ENCODE measurements at regions not wholly inside any gene's neighbourhood (a gene's known extent, or its start where the extent isn't known, plus 50 kb on each side); places are given as distances from the start of the nearest gene placed in this dataset.
A peak's percentile ranks its signal among the peaks of the same experiment; 100 is the strongest.
"Not testable (repeated sequence)": the region's sequence is repeated elsewhere in the genome, so short reads cannot be mapped to it uniquely, and the experiment has no call there.

DNA sequence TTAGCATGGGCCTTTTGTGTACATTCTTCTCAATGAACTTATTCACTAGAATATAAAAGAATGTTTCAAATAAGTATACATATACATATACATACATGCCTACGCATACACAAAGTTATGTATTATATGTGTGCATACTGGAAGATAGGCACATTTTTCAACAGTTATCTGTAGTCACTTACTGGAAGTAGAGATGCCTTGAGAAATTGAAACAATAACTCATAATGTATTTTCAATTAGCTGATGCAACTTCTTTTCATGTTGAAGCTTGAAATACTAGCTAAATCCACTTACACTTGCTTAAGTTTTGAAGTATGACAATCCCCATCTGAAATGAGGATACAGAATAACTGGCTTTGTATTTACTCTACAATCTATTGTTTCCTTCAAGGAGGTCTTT, 469.0 kb upstream of the PTGER4 start:
- no peak for DNase-seq

DNA sequence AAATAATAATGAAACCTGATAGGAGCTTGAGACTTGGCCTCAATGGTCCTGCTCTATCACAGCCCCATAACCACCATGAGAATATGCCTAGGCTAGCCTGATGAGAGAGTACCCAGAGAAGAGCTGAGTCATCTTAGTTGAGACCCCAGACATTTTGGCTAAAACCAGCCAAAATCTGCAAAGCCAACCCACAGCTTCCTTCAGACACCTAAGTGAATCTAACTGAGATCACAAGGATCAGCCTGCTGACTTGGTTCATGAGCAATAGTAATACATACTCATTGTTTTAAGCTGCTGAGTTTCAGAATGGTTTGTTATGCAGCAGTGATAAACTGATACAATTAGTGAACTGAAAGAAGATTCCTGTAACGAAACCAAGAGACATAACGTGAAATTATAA, 473.7 kb upstream of the PTGER4 start:
- no peak for DNase-seq

DNA sequence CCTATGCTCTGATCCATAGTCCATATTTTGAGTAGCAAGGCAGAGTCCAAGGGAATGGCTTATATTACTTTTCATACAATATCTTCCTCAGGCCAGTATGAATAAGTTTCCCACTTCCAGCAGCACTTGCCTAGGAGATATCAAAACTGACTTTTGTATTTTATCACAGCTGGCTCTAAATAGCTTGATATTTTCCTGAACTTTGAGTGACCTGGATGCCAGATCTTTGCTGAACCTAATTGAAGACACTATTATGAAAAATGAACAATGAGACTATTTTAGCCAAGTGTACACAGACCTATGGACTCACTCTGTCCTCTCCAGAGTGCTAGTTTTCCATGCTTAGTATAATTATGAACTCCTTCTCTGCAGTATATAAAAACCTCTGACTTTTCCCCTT, 475.6 kb upstream of the PTGER4 start:
- DNase-seq: no peak

DNA sequence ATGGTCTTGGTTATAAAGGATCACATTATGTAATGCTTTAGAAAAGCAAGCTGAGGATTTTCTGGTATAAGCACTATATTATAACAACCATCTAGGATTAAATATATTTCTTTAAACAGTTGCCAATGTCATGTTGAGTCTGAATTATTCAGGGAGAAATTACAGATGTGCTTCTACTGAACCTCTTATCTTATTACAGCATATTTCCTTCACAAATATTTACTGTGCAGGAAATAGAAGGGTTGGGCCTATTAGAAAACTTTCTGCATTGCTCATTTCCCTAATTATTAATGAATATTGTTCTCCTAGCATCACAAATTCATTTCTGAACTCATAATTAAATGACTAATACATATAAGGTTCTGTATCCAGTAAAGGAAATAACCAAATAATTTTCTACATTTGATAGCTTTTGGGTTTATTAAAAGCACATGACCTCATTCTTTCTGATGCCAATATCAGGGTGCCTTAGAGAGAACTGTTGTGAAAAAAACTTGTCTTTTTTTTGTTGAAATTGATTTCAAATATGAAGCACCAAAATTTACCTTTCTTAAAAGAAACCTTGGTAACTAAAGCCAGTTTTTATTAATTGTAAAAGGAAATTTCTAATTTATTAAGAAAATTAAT, 476.8 kb upstream of the PTGER4 start:
- DNase-seq: no peak

DNA sequence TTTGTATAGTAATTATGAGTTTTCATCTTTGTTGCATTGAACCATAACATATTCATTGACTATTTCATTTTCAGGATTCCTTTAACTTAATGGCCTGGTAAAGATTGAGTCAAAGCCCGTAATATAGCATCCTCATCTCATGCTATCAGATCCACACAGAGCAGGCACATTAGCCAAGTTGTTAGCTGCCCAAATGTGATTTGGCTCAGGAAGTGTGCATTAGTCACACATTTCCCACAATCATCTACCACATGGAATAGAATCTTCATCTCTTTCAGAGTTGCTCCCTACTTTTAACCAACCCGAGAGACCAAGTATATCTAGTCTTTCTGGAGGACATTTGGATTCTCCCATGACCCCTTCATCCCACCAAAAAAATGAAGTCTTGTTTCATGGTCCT, 481.0 kb upstream of the PTGER4 start:
- DNase-seq: no peak

DNA sequence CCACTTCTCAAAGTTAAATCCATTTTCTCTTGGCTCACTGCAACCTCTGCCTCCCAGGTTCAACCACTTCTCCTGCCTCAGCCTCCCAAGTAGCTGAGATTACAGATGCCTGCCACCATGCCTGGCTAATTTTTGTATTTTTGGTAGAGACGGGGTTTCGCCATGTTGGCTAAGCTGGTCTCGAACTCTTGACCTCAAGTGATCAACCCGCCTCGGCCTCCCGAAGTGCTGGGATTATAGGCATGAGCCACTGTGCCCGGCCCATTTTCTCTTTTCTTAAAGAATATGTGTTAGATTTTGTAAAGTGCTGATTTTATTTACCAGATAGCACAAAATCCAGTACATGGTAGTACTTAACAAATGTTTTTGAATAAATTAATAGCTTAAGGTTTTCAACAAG, 484.1 kb upstream of the PTGER4 start:
- not testable (repeated sequence) for DNase-seq

DNA sequence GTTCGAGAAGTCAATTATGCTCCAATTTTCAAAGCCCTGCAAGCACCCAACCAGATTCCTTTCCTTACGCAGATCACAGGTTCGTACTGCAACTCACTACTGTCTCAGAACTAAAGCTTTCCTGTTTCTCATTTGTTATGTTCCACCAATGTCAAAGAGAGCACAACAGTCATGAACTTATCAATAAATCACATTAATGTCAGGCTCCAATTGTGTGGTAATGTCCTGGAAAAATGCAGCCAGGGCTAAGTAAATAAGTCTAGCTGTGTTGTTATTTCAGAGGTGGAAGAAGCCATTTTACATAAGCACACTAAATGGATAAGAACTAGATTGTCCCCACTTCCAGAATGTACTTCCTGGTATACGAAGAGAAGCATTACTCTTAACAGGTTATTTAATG, 488.6 kb upstream of the PTGER4 start:
- no peak for DNase-seq

DNA sequence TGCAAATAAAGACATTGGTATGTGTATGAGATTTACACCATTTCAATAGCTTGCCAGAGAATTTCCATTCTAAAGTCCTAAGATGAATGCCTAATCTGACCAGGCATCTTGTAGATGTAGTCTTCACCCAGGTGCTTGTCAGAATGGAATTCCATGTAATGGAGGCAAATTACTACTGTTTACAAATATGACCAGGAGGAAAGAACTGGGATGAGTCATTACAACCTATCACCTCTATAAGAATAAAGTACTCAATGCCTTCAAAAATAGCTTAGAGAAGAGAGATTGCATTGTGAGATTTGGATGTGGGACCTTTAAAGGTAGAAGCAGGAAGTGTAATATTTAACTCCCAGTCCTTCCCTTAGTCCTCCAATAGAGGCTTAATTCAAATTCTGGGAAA, 507.0 kb upstream of the PTGER4 start:
- DNase-seq: no peak

DNA sequence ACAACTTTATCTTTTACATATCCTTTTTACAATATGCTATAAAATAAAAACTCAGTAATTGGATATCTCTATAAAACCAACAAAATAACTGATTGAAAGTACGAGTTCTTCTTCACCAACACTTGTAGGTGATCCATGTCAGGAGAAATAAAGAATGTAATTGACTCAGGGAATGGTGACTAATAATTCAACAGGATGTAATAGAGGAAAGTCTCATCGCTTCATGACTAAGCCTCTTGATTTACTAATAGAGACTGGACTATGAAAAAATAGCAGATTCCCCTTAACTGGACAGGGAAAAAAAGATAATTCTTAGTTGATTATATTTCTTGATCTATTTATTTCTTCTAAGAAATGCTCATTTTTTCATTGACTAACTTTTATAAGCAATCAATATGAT, 507.7 kb upstream of the PTGER4 start:
- no peak for DNase-seq

DNA sequence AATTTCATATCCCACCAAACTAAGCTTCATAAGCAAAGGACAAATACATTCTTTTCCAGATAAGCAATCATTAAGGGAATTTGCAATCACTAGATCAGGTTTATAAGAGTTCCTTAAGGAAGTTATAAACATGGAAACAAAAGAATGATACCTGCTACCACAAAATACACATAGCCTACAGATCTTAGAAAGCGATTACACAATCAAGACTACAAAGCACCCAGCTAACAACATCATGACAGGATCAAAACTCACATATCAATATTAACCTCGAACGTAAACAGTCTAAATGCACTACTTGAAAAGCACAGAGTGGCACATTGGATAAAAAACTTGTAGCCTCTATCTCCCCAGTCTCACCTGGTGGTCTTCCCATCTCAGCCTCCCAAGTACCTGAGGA, 512.4 kb upstream of the PTGER4 start:
- no peak for DNase-seq

DNA sequence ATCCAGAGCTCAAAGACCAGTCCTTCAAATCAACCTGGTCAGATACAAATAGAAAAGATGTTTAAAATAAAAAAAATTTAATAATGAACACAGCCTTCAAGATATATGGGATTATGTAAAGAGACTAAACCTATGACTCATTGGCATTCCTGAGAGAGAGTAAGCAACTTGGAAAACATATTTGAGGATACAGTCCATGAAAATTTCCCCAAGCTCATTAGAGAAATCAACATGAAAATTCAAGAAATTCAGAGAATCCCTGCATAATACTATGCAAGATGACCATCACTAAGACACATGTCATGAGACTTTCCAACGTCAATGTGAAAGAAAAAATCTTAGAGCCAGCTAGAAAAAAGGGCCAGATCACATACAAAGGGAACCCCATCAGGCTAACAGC, 512.9 kb upstream of the PTGER4 start:
- no peak for DNase-seq

DNA sequence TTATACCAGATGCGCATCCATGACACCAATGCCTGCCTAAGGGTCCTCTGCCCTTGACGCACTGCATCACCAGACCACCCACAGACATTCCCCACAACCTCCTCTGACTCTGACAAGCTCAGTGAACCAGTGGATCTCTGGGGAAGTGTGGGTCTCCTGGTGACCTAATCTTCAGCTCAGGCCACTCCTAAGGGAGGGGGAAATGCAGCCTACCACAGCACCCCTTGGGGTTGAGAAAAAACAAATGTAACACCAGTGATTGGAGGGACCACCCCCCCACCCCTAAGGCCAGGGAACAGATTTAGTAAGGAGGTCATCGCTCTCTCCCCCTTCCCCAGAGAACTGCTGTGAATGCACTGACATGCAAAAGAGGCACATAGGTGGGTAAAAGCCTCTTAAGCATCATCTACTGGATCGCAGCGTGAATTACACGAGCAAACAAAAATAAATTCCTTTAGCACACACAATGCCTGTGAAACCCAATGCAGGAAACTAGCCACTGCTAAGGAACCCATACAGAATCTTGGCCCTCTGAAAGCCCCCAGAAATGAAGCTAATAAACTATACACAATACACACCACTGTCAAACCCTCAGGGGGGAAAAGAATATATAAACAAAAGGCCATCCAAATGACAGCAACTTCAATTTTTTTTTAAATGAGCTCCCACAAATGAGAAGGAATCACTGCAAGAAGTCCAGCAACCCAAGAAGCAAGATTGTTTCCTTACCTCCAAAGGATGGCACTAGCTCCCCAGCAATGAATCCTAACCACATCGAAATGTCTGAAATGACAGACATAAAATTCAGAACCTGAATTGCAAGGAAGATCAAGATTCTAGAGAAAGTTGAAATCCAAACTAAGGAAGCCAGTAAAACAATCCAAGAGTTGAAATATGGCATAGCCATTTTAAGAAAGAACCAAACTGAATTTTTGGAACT, 513.7 kb upstream of the PTGER4 start:
- DNase-seq: no peak

DNA sequence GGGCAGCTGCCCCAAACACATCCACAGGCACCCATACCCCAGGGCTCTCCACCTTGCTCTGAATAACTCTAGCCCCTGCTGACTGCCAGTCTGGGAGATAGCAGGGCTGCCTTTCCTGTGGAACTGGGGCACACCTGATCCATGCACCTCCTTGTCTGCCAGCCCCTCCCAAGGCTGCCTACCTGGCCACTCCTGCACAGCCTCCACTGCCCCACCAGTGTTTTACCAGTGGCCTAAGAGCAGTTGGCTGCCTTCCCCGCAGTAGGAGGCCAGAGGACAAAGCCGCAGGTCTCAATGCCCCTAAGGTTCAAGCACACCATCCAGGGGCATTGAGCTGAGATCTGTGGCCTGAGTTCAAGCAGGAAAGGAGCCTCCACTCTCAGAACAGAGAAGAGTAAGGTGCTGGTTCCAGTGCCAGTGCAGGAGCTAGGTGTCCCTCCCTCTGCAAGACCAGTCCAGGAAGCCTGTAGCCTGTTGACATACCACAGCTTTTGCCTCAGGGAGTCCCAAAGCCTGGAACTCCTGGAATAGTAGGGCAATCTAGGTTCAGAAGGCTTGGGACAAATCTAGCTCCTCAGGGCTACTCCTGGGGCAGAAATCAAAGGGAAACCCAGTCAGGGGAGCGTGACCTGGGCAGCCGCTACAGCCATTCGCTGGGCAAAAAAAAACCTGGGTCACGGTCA, 514.5 kb upstream of the PTGER4 start:
- DNase-seq: no peak

DNA sequence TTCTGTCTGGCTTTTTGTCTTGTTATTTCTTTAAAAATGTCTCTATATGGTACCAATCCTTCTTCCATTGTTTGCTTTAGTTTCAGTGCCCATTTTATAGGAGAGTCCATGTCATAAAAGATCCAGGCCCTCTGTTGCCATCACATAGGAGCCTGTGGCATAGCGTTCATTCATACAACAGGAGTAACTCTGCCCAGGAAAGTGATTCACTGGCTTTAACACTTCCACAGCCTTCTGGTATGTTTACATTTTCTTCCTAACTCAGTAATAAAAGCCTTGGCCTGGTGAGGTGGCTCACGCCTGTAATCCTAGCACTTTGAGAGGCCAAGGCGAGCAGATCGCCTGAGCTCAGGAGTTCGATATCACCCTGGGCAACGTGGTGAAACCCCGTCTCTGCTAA, 519.3 kb upstream of the PTGER4 start:
- no peak for DNase-seq

DNA sequence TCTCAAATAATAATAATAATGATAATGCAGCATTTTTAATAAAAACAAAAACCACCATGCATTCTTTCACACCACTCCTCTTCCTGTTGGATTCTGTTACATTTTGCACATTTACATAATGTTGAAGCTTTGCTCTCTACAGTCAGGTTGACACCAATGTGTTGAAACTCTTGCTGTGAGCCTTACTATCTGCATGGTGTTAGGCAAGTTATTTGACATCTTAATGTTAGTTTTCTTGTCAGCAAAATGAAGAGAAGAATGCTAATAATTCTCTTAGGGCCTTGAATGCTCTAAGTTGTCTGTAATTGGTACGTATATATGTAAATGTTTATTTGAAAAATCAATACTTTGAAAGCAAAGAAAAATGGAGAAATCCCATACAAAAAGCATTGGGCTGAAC, 525.5 kb upstream of the PTGER4 start:
- no peak for DNase-seq

DNA sequence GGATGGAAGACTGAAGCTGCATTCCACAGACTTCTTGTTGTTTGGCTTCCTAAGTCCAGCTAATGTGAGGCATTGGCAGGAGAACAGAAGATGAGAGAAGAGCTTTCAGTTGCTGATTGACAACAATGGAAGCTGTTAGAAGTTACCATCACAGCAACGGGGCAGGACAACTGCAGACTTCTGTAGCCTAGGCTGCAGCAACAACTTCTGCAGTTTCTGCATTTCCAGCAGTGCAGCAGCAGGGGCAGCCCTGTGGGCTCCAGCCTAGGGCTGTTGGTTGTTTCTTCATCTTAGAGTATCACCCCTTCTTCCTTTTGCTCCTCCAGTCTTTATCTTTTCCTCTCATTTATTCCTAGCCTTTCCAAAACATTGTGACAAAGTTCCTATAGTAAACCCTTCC, 528.8 kb upstream of the PTGER4 start:
- no peak for DNase-seq

DNA sequence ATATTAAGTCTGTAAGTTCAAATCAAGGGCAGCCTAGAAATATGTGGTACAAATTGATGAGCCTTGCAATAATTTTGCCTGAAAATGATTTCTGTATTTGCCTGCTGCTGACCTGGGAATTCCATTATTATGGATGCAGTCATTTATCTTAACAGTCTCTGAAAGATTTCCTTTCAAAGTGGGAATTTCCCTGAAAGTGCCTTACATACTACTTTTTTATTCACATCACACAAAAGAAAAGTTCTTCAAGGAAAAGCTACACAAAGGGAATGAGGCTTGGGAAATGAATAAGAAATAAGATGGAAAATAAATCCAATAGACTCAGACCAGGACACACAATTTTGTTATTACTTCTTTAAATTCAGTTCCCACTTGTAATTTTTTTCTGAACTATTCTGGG, 537.8 kb upstream of the PTGER4 start:
- DNase-seq: no peak

DNA sequence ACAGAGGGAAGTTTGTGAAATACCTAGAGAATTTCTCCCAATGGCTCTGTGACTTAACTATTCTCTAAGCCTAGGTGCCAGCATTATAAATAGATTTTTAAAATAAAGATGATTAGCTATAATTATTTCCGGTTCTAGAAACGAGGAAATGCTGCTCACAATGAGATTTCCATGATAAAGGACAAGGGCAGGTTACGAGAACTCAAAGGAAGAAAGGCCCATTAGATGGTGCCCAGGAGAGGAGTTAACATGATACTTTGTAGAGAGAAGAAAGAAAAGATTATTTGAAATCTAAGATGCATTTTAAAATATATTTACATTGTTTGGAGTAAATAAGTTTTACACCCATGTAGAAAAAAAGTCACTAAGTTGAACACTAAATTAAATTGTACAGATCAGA, 538.3 kb upstream of the PTGER4 start:
- no peak for DNase-seq

DNA sequence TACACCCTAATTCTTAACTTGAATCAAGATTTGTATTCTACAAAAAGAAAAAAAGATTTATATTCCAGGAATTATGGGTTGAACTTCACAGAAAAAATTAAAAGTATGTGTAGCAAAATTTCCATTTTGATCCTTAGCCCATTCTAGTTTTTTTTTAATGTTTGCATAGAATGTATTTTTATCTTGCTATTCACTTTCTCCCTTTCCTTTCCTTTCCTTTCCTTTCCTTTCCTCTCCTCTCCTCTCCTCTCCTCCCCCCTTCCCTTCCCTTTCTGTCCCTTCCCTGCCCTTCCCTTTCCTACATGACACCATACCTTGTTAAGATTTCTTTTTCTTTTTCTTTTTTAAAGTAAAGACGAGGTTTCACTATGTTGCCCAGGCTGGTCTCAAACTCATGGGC, 542.5 kb upstream of the PTGER4 start:
- DNase-seq: no peak

DNA sequence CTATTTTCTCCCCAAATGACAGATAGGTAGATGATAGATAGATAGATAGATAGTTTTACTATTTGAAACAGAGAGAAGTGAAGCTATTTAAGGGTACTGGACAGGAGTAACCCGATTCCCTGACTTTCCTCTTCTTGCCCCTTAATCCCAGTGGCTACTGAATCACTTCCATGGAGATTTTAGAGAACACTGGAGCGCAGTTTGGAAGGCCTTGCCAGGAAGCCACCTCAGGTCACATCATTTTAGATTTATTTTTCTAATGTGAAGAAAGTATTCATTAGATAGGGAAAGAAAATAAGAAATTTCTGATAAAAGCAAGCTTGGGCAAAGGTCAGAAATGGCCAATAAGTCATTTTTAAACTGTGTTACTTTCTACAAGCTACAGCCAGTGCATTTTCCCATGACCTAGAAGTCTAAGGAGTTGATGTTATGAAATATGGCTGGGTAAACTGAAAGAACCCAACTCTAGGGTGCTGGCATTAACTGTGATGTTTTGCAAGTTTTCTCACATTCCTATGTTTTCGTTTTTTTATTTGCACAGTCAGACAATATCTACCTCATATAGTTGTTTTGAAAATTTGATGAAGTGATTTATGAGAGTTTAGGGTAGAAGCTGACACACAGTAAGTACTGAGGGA, 544.7 kb upstream of the PTGER4 start:
- DNase-seq: no peak

DNA sequence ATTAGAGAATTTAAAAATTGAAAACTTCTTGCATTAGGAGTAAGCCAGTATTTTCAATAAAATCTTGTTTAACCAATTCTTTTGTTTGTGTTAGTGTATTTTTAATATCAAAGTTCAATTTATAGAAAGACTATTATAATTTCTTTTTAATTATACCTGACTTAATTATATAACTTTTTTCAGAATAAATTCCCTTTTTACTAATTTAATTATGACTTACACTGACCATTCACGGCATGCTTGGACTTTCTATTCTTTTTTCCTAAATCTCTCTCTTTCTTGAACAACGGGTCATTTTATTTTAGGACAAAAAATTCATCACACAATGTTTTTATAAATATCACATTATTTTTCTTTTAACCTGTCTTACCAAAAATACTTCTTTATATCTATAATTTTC, 555.3 kb upstream of the PTGER4 start:
- DNase-seq: peak; percentile 4

DNA sequence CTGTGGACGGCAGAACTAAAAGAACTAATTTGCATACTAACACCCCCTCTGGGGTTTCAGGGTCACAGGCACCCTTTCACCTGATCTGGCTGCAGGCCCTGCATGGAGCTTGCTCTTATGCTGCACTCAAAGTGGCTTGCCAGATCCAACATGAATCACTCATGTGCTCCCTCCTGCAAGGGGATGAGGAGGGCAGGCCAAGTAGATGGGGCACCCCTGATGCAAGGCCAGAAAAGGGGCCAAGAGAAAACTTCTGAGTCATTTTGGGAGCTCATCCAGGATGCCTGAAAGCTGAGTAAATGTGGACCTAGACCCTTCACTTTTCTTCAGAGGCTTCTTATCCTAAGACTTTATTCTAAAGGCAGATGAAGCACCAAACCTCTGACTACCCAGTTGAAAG, 558.5 kb upstream of the PTGER4 start:
- no peak for DNase-seq

DNA sequence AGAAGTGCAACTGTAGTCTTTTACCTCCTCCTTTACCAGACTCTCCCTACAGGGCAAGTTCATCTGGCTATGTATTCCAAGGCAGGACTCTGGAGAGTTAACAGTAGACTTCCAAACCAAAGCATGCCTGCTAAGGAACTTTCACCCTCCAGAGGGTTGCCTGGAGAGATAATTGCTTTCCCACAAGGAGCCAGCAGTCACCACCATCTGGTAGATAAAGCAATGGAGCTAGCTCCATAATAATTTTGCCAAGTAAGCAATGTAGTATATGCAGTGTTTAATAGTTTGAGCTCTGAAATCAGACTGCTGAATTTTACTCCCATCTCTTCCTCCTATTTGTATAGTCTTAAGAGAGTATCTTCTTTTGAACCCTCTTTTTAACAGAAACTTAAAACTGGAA, 566.8 kb upstream of the PTGER4 start:
- peak; percentile 18 for DNase-seq

DNA sequence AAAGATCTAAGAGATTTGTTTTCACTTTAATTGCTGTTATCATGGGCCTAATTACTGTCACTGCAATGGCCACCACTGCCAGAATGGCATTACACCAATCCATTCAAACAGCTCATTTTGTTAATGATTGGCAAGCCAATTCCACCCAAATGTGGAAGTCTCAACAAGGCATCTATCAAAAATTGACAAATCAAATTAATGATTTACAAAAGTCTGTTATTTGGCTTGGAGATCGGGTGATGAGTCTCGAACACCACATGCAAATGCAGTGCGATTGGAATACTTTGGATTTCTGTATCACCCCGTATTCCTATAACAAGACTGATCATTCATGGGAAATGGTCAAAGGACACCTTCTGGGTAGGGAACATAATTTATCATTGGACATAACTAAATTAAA, 568.7 kb upstream of the PTGER4 start:
- not testable (repeated sequence) for DNase-seq
